C4-2B (cell line): ENCODE measurements at regions not wholly inside any gene's neighbourhood (a gene's known extent, or its start where the extent isn't known, plus 50 kb on each side); places are given as distances from the start of the nearest gene placed in this dataset.
A peak's percentile ranks its signal among the peaks of the same experiment; 100 is the strongest.

Source experiments
- CTCF ChIP-seq: fragments of 450-650 bp; conservative IDR thresholded peaks from 2 replicates; pipeline ENCODE4 v1.5.1; 2017; ENCODE audit warnings: mild to moderate bottlenecking
- ZFX ChIP-seq: fragments of 450-650 bp; IDR thresholded peaks from 2 replicates; pipeline ENCODE4 v1.6.1; 2017

GRCh38 chr5:174895360-174895759 lies 171.0 kb downstream of the MSX2 start:
- TF ChIP-seq CTCF = peak; percentile 31
- no peak for TF ChIP-seq ZFX
